Activated naive CD8-positive, alpha-beta T cell treated with anti-CD3 and anti-CD28 coated beads, Interleukin-2, amount 10 ng/mL, durations not matched to agents 7 days and 5 days (primary cell): ENCODE measurements at regions not wholly inside any gene's neighbourhood (a gene's known extent, or its start where the extent isn't known, plus 50 kb on each side); places are given as distances from the start of the nearest gene placed in this dataset.

ENCODE experiments used
- ATAC-seq: fragments of 150-1000 bp; cut with Tn5 transposase; one replicate; pipeline ENCODE4 v1.10.0; 2021; ENCODE audit warnings: low read depth, moderate library complexity
- POLR2A ChIA-PET: fragments of 350-600 bp; sonication (Branson Sonifier 250); formaldehyde crosslinking; loops from one replicate; lab custom pipeline; 2021; ENCODE audit warnings: antibody characterized with exemption; lab: Charles Lee
- DNase-seq: peaks from one replicate; pipeline ENCODE4 v3.0.0; 2021
- H3K27ac Mint-ChIP-seq: one replicate; pipeline ENCODE4 v1.8.0; 2022; ENCODE audit warnings: mild to moderate bottlenecking, mixed read lengths
- H3K27me3 Mint-ChIP-seq: one replicate; pipeline ENCODE4 v1.8.0; 2022; ENCODE audit warnings: mild to moderate bottlenecking, moderate library complexity, mixed read lengths
- H3K36me3 Mint-ChIP-seq: one replicate; pipeline ENCODE4 v1.8.0; 2021; ENCODE audit warnings: mild to moderate bottlenecking, mixed read lengths
- H3K4me1 Mint-ChIP-seq: one replicate; pipeline ENCODE4 v1.8.0; 2021; ENCODE audit warnings: mixed read lengths
- H3K4me3 Mint-ChIP-seq: one replicate; pipeline ENCODE4 v1.8.0; 2022; ENCODE audit warnings: mild to moderate bottlenecking, moderate library complexity, mixed read lengths
- H3K9me3 Mint-ChIP-seq: one replicate; pipeline ENCODE4 v1.8.0; 2021; ENCODE audit warnings: mixed read lengths

DNA sequence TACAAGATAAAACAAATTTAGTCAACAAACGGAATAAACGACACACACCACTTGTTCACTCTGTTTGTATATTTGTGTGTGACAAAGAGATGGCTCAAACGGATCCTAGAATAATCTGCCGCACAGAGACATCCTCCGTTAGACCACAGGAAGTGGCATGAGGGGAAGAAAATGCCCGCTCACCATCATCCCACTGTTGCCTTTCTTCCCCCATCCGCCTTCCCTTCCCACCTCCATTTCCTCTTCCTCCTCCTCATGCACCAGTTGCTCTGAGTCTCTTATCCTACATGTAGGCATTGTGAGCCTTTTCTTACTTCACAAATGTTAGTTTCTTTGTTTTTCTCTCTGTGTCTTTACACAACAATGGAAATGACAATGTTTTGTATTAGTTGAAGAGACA, 228.5 kb upstream of the SMIM21 start:
- ATAC-seq (no peak), DNase-seq (no peak)
- Mint-ChIP-seq H3K4me3 (peak overlapping the region; percentile 17), H3K36me3 (no peaks in the 10 kb centered on the region), H3K4me1 (peaks cover 15% of the 10 kb centered on the region), H3K27me3 (peaks cover 5% of the 10 kb centered on the region), H3K27ac (no peak overlapping the region), H3K9me3 (peaks cover 5% of the 10 kb centered on the region)
- POLR2A ChIA-PET: no interaction called here

DNA sequence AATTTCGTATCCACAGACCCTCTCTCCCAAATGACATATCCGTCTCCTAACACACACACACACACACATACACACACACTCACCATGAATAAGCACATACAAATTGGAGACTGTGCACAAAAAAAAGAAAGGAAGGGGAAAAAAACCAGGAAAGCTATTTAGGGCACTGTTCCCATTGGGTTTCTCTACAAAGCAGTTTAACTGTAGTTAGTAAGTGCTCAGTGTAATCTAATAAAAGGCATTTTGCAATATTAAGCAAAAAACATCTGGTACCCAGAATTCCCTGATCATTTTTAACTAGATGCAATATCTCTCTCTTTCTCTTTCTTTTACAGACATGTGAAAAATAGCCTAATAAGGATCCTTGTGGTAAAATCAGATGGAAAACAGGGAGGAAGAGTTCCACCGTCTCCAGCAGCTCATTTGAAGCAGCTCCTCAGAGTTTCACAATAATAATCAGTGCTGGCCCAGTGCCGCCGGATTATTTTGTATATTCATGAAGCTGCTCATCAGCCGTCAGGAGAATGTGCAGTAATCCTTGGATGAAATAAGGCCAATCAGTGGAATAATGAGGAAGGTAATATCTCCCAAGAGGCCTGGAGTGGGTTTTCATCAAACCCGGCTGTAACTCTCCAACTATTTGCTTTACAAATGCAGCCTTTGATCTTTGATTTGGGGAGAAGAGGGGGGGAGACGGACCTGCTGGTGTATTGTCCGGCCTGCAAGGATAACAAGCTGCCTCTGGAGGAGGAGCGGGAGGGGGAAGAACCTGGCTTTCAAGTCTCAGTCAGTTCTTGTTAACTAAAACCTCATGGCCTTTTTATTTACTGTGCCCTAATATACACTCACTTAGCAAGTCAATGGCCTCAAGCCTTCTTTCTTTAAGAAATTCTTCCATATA, 227.6 kb upstream of the SMIM21 start:
- POLR2A ChIA-PET: no interaction called here
- Mint-ChIP-seq H3K27ac (no peak overlapping the region), H3K4me1 (peaks cover 15% of the 10 kb centered on the region), H3K4me3 (no peak overlapping the region), H3K36me3 (no peaks in the 10 kb centered on the region), H3K9me3 (peaks cover 2% of the 10 kb centered on the region), H3K27me3 (peaks cover 5% of the 10 kb centered on the region)
- ATAC-seq (no peak), DNase-seq (no peak)

DNA sequence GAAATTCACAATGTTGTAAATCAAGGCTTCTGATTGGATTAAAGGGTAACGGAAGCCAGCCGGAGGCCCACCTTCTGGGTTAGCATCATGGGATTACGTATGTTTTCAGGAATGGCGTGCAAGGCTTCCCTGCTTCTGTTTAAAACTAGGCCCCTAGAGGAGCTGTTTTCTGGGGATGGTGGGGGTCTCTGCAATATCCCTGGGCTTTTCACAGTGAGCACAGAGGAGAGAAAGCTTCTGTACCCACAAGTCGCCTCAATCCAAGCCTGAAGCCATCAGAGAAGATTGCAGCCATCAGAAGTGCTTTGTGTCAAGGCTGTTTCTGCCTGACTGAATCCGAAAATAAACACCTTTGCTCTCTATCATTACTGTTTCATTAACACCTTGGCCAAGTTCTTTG, 226.9 kb upstream of the SMIM21 start:
- no peaks in the 10 kb centered on the region for H3K36me3 Mint-ChIP-seq
- ATAC-seq (no peak), DNase-seq (no peak)
- peaks cover 2% of the 10 kb centered on the region for H3K9me3 Mint-ChIP-seq
- H3K27ac Mint-ChIP-seq: no peak overlapping the region
- peaks cover 15% of the 10 kb centered on the region for H3K4me1 Mint-ChIP-seq
- POLR2A ChIA-PET: no interaction called here
- no peak overlapping the region for H3K4me3 Mint-ChIP-seq
- H3K27me3 Mint-ChIP-seq: peaks cover 5% of the 10 kb centered on the region

DNA sequence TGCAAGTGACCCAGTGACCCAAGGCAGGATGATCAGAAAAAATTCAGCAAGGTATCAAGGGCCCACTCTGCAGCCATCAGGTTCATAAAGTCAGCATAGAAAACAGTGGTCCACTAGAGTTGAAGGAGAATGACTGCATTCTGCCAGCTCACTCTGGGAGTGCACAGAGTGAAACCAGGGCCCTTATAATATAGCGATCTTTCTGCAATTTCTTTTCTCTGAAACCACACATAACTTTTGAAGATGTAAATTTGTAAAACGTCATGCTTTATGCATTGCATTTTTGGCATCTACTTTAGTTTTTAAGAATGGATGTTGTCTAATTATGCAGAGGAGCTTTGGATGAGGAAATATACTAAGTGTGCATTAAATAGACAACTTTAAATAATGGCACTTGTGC, 225.0 kb upstream of the SMIM21 start:
- H3K36me3 Mint-ChIP-seq: no peaks in the 10 kb centered on the region
- H3K4me1 Mint-ChIP-seq: peaks cover 7% of the 10 kb centered on the region
- POLR2A ChIA-PET: no interaction called here
- H3K9me3 Mint-ChIP-seq: no peaks in the 10 kb centered on the region
- peaks cover 2% of the 10 kb centered on the region for H3K27me3 Mint-ChIP-seq
- no peak overlapping the region for H3K4me3 Mint-ChIP-seq
- H3K27ac Mint-ChIP-seq: no peak overlapping the region
- DNase-seq (no peak), ATAC-seq (no peak)

DNA sequence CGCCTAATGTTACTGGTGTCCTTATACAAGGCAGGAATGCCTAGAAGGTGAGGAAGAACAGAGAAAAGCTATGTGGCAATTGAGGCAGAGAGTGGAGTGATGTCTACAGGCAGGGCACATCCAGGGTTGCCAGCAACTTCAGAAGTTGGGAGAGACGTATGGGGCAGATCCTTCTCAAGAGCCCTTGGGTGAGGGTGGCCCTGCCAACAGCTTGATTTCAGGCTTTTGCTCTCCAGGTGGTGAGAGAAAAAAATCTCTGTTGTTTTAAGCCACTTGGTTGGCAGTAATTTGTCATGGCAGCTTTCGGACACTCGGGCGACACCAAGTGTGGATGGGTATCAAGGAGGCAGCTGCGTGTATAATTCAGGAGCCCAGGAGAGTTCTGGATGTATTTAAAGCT, 217.4 kb upstream of the SMIM21 start:
- no peaks in the 10 kb centered on the region for H3K4me1 Mint-ChIP-seq
- no peak for DNase-seq
- H3K4me3 Mint-ChIP-seq: no peak overlapping the region
- peaks cover 3% of the 10 kb centered on the region for H3K27me3 Mint-ChIP-seq
- no peak for ATAC-seq
- no peak overlapping the region for H3K27ac Mint-ChIP-seq
- no peaks in the 10 kb centered on the region for H3K36me3 Mint-ChIP-seq
- H3K9me3 Mint-ChIP-seq: peaks cover 1% of the 10 kb centered on the region
- POLR2A ChIA-PET: no interaction called here

DNA sequence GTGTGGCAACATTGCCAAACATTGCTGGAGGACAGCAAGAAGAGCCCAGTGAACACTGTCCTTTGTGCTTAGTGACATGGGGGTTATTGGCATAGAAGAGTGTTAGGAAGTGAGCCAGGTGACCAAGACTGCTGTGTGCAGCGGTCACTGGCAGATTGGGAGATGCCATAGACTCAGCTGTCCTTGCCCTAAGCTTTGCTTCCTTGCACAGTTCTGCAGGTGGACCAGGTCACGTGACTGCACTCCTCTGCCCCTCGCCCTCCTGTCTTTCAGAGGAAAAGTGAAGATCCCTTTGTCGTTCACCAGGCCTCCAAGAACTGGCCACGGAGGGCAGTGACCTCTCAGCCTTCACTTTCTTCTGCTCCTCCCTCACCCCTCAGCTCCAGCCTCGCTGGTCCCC, 215.6 kb upstream of the SMIM21 start:
- POLR2A ChIA-PET: no interaction called here
- Mint-ChIP-seq H3K27ac (no peak overlapping the region), H3K9me3 (peaks cover 1% of the 10 kb centered on the region), H3K4me3 (no peak overlapping the region), H3K4me1 (no peaks in the 10 kb centered on the region), H3K36me3 (no peaks in the 10 kb centered on the region), H3K27me3 (peaks cover 3% of the 10 kb centered on the region)
- DNase-seq (no peak), ATAC-seq (no peak)

DNA sequence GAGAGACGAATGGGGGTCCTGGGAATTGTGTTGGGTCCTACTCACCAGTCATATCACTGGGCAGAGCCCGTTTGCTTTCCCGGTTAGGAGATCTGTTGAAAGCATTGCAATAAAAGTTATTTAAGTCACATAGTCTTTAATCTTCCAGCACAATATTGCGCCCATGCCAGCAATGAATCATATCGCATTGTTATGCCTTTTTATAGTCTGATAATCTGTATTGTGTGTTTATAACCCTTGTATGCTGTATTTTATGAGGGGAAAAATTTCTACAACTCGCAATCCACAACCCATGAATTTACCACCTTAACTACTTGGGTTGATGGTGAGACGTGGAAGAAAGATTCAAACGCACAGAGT, 211.9 kb upstream of the SMIM21 start:
- H3K9me3 Mint-ChIP-seq: no peaks in the 10 kb centered on the region
- no peak for DNase-seq
- POLR2A ChIA-PET: no interaction called here
- H3K4me1 Mint-ChIP-seq: no peaks in the 10 kb centered on the region
- H3K27ac Mint-ChIP-seq: no peak overlapping the region
- H3K4me3 Mint-ChIP-seq: no peak overlapping the region
- no peaks in the 10 kb centered on the region for H3K36me3 Mint-ChIP-seq
- no peak for ATAC-seq
- H3K27me3 Mint-ChIP-seq: no peaks in the 10 kb centered on the region

DNA sequence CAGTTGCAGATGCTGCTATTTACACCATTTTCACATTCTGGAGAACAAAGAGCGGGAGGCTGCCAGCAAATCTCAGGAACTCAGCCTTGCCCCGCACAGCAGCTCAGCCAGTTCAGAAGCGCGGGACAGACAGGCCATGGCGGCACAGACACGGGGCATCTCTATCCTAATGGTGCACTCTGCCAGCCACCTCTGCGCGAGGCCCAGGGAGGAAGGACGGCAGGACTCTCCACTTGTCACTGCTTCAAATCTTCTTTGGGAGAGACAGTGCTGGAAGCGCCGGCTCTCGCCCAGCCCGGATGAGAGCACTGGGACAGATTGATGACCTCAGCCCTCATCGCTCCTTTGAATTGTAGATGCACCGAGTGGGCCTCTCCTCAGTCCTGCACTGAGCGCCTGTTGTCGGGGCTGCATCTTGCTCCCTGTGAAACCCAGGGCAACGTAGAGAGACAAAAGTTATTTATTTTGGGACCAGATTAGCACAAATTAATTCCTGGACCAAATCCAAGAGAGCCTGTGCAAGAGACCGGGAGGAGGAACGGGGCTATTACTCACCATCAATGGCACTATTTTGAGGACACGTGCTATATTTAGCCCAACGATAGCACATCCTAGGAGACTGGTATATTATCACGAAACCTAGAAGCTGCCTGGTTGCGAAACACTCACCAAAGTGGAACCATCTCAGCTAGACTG, 211.4 kb upstream of the SMIM21 start:
- H3K4me1 Mint-ChIP-seq: no peaks in the 10 kb centered on the region
- no peaks in the 10 kb centered on the region for H3K27me3 Mint-ChIP-seq
- H3K27ac Mint-ChIP-seq: no peak overlapping the region
- no peak overlapping the region for H3K4me3 Mint-ChIP-seq
- no peaks in the 10 kb centered on the region for H3K36me3 Mint-ChIP-seq
- no peaks in the 10 kb centered on the region for H3K9me3 Mint-ChIP-seq
- no peak for DNase-seq
- POLR2A ChIA-PET: no interaction called here
- no peak for ATAC-seq

DNA sequence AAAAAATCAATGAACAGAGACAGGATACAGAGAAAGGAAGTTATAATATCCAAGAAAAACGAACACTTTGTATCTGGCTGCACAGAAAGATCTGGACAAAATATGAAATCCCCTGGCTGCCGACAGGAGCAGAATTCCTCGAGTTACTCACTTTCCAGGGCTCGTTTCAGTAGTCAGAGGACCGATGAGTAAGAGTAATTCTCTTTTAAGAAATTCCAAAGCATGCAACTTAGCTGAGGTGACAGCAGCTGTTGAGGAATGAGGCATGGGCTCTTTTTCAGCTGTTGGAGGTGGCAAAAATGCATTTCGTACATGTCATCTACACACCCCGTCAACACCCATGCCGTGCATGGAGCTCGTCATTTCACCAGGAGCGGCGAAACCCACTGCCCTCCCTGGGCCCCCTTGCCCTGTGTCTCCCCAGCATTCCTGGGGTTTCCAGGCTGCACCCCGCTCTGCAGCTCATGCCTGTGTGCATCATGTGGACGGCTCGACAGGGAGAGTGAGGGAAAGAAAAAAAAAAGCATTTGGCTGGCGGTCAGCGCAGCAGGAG, 210.8 kb upstream of the SMIM21 start:
- no peaks in the 10 kb centered on the region for H3K9me3 Mint-ChIP-seq
- POLR2A ChIA-PET: no interaction called here
- ATAC-seq (no peak), DNase-seq (no peak)
- no peaks in the 10 kb centered on the region for H3K4me1 Mint-ChIP-seq
- H3K4me3 Mint-ChIP-seq: no peak overlapping the region
- no peaks in the 10 kb centered on the region for H3K27me3 Mint-ChIP-seq
- no peaks in the 10 kb centered on the region for H3K36me3 Mint-ChIP-seq
- H3K27ac Mint-ChIP-seq: no peak overlapping the region

DNA sequence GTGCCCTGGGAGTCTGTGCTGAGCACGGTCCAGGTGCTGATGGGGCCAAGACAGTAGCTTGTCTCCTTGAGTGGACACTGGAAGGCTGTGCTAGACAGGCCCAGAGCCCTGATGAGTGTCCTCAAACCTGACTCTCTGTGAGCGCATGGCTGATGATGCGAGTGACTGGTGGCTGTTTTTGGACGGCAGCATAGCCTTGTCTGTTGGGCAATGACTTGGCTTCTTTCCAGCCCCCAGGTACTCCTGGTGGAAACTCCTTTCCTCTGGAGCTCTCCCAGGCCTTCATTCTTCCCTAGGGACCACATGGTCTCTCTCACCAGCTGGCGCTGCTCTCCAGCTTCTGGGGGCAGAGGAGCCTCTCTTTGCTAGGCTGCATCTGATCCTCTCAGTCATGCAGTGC, 207.6 kb upstream of the SMIM21 start:
- H3K27ac Mint-ChIP-seq: no peak overlapping the region
- no peaks in the 10 kb centered on the region for H3K9me3 Mint-ChIP-seq
- no peak overlapping the region for H3K4me3 Mint-ChIP-seq
- no peaks in the 10 kb centered on the region for H3K4me1 Mint-ChIP-seq
- no peak for DNase-seq
- POLR2A ChIA-PET: no interaction called here
- H3K36me3 Mint-ChIP-seq: no peaks in the 10 kb centered on the region
- H3K27me3 Mint-ChIP-seq: no peaks in the 10 kb centered on the region
- no peak for ATAC-seq

DNA sequence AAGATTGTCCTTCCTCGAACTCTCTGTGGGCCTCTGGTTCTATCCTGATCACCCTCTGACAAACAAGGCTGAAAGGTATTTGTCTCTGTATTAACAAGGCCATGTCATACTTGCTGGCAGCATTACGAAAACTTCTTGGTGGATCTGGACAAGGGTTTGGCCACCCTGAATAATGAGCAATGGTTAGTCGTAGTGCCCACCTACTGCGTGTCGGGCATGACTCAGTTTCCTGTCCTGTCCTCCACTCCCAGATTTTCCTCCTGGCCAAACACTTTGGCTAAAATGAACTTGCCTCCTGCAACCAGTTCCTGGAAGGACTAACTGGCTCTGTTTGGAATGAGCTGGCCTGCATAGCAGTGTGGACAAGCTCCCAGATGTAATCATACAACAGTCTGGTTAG, 198.5 kb upstream of the SMIM21 start:
- no peak for DNase-seq
- Mint-ChIP-seq H3K27me3 (no peaks in the 10 kb centered on the region), H3K27ac (no peak overlapping the region), H3K9me3 (no peaks in the 10 kb centered on the region), H3K4me3 (no peak overlapping the region), H3K36me3 (no peaks in the 10 kb centered on the region), H3K4me1 (no peaks in the 10 kb centered on the region)
- no peak for ATAC-seq
- POLR2A ChIA-PET: no interaction called here

DNA sequence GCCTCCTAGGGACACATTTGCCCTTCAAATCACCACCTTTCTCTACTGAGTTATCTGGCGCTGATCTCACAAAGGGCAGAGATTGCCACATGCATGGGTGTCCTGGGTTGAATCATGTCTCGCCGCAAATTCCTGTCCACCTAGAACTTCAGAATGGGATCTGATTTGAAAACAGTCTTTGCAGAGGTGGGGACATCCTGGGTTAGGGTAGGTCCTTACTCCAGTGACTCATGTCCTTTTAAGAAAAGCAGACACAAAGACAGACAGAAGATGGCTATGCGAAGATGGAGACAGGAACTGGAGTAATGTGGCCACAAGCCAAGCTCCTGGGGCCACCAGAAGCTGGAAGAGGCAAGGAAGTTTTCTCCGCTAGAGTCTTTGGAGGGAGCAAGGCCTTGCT, 197.4 kb upstream of the SMIM21 start:
- Mint-ChIP-seq H3K9me3 (no peaks in the 10 kb centered on the region), H3K27ac (no peak overlapping the region), H3K27me3 (no peaks in the 10 kb centered on the region), H3K4me1 (no peaks in the 10 kb centered on the region), H3K4me3 (no peak overlapping the region), H3K36me3 (no peaks in the 10 kb centered on the region)
- ATAC-seq (no peak), DNase-seq (no peak)
- POLR2A ChIA-PET: no interaction called here

DNA sequence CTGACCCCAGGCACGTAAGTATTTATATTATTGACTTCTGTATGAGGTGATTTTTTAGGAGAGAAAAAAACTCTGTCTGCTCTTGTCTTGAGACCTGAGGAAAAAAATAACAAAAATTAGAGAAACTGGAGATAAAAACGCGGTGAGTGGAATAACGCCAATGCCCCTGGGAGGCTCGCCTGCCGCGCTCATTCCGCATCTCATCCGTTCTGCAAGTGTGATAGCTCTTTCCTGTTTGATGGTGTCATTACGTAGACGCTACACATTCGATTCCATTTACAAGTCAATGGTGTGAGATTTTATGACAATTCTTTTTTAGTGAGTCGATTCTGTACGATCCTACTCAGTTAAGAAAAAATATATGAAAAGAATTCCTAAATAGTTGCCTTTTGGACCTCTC, 194.3 kb upstream of the SMIM21 start:
- no peaks in the 10 kb centered on the region for H3K36me3 Mint-ChIP-seq
- ATAC-seq (no peak), DNase-seq (no peak)
- H3K9me3 Mint-ChIP-seq: no peaks in the 10 kb centered on the region
- POLR2A ChIA-PET: no interaction called here
- H3K27ac Mint-ChIP-seq: no peak overlapping the region
- H3K27me3 Mint-ChIP-seq: peaks cover 4% of the 10 kb centered on the region
- H3K4me1 Mint-ChIP-seq: no peaks in the 10 kb centered on the region
- H3K4me3 Mint-ChIP-seq: no peak overlapping the region

DNA sequence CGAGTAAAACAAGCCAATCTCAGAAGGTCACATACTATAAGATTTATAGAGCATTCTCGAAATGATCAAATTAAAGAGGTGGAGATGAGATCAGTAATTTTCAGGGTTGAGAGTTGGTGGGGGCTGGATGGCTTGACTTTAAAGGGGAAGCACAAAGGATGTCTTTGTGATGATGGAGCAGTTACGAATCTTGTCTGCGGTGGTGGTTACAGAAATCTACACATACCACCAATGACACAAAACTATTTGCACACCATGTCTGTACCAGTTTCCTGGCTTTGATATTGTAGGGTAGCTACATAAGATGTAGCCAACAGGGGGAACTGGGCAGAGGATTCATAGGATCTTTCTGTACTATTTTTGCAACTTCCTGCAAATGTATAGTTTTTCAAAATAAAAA, 190.6 kb upstream of the SMIM21 start:
- H3K27ac Mint-ChIP-seq: no peak overlapping the region
- ATAC-seq (no peak), DNase-seq (no peak)
- POLR2A ChIA-PET: no interaction called here
- peaks cover 6% of the 10 kb centered on the region for H3K27me3 Mint-ChIP-seq
- no peaks in the 10 kb centered on the region for H3K9me3 Mint-ChIP-seq
- H3K36me3 Mint-ChIP-seq: no peaks in the 10 kb centered on the region
- H3K4me3 Mint-ChIP-seq: no peak overlapping the region
- H3K4me1 Mint-ChIP-seq: no peaks in the 10 kb centered on the region
